Calu3 (cell line): ENCODE measurements at regions not wholly inside any gene's neighbourhood (a gene's known extent, or its start where the extent isn't known, plus 50 kb on each side); places are given as distances from the start of the nearest gene placed in this dataset.

ENCODE experiments used
- BruUV-seq: library from RNA; stranded (reverse); fragments of 400-500 nt; replicated peaks from 2 replicates; lab custom pipeline; 2021; lab: Mats Ljungman, UMichigan
- CTCF ChIA-PET: fragments of 300-600 bp; sonication (Branson Sonifier 250); formaldehyde crosslinking; loops from one replicate; lab custom pipeline; 2022; ENCODE audit warnings: antibody characterized with exemption; lab: Charles Lee
- DNase-seq: peaks from one replicate; pipeline ENCODE4 v3.0.0; 2022
- H3K27ac Mint-ChIP-seq: one replicate; pipeline ENCODE4 v1.8.0; 2022; ENCODE audit warnings: mixed read lengths; ENCODE audit not compliant: unreplicated experiment
- H3K27me3 Mint-ChIP-seq: one replicate; pipeline ENCODE4 v1.8.0; 2022; ENCODE audit warnings: mixed read lengths; ENCODE audit not compliant: unreplicated experiment
- H3K36me3 Mint-ChIP-seq: one replicate; pipeline ENCODE4 v1.8.0; 2022; ENCODE audit warnings: mild to moderate bottlenecking, moderate library complexity, mixed read lengths; ENCODE audit not compliant: insufficient read depth, unreplicated experiment
- H3K4me1 Mint-ChIP-seq: one replicate; pipeline ENCODE4 v1.8.0; 2022; ENCODE audit warnings: mild to moderate bottlenecking, low read depth, mixed read lengths; ENCODE audit not compliant: unreplicated experiment
- H3K4me3 Mint-ChIP-seq: one replicate; pipeline ENCODE4 v1.8.0; 2022; ENCODE audit warnings: mild to moderate bottlenecking, low read depth, moderate library complexity, mixed read lengths; ENCODE audit not compliant: unreplicated experiment
- H3K9me3 Mint-ChIP-seq: one replicate; pipeline ENCODE4 v1.8.0; 2022; ENCODE audit warnings: low read depth, mixed read lengths; ENCODE audit not compliant: unreplicated experiment
- intact Hi-C: fragments of 100-400 bp; cut with micrococcal nuclease; formaldehyde crosslinking; loops from one replicate; pipeline ENCODE4 v1.10.0; 2022; ENCODE audit not compliant: unreplicated experiment
- TF ChIP-seq, protein P1 (sequence below): fragments of 200-600 bp; IDR thresholded peaks from one replicate; pipeline ENCODE4 v1.8.0; 2022; ENCODE audit warnings: antibody characterized with exemption; ENCODE audit not compliant: unreplicated experiment

- no peak for DNase-seq
- Mint-ChIP-seq H3K4me1 (no peaks in the 10 kb centered on the region), H3K4me3 (no peak overlapping the region), H3K27ac (no peak overlapping the region), H3K36me3 (no peaks in the 10 kb centered on the region), H3K27me3 (no peaks in the 10 kb centered on the region), H3K9me3 (peaks cover 7% of the 10 kb centered on the region)
- intact Hi-C loops: no loop called here
- CTCF ChIA-PET: no interaction called here
- TF ChIP-seq, protein P1, sequence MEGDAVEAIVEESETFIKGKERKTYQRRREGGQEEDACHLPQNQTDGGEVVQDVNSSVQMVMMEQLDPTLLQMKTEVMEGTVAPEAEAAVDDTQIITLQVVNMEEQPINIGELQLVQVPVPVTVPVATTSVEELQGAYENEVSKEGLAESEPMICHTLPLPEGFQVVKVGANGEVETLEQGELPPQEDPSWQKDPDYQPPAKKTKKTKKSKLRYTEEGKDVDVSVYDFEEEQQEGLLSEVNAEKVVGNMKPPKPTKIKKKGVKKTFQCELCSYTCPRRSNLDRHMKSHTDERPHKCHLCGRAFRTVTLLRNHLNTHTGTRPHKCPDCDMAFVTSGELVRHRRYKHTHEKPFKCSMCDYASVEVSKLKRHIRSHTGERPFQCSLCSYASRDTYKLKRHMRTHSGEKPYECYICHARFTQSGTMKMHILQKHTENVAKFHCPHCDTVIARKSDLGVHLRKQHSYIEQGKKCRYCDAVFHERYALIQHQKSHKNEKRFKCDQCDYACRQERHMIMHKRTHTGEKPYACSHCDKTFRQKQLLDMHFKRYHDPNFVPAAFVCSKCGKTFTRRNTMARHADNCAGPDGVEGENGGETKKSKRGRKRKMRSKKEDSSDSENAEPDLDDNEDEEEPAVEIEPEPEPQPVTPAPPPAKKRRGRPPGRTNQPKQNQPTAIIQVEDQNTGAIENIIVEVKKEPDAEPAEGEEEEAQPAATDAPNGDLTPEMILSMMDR: no peak
- no TSS peak for BruUV-seq
These were observed 506.4 kb downstream of the KLHL4 start for GRCh38 chrX:88024022-88024421.

- Mint-ChIP-seq H3K4me3 (no peak overlapping the region), H3K4me1 (no peaks in the 10 kb centered on the region), H3K27me3 (no peaks in the 10 kb centered on the region), H3K36me3 (no peaks in the 10 kb centered on the region), H3K27ac (no peak overlapping the region), H3K9me3 (peaks cover 2% of the 10 kb centered on the region)
- intact Hi-C loops: no loop called here
- BruUV-seq: no TSS peak
- CTCF ChIA-PET: no interaction called here
- TF ChIP-seq, protein P1: no peak
- no peak for DNase-seq
These were observed 554.9 kb downstream of the KLHL4 start for GRCh38 chrX:88072339-88073030.

- no peaks in the 10 kb centered on the region for H3K4me1 Mint-ChIP-seq
- CTCF ChIA-PET: no interaction called here
- no peak overlapping the region for H3K27ac Mint-ChIP-seq
- H3K36me3 Mint-ChIP-seq: no peaks in the 10 kb centered on the region
- peaks cover 9% of the 10 kb centered on the region for H3K9me3 Mint-ChIP-seq
- no TSS peak for BruUV-seq
- TF ChIP-seq, protein P1: no peak
- intact Hi-C loops: no loop called here
- no peak overlapping the region for H3K4me3 Mint-ChIP-seq
- H3K27me3 Mint-ChIP-seq: no peaks in the 10 kb centered on the region
- DNase-seq: no peak
These were observed 584.4 kb downstream of the KLHL4 start for GRCh38 chrX:88101968-88102367.

DNA sequence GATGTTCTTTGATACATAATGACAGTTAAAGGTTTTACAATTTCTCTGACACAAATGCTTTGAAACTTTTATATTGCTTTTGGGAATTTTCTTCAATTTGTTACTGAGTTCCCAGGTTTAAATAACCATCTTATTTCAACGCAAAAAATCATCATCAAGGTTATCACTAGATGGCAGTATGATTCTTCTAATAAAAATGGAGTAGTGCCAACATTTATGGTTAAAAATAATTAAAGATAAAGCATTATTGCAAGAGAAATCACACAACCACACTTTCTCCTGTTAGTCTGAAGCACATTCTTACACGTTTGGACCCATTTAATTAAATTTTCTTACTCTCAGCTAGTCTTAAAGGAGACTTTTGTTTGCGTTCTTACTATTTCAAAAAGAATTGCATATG, 611.3 kb upstream of the CPXCR1 start:
- intact Hi-C loops: loop anchor here (5.0 kb wide), 1 partner anchor 477 kb away; no protein-coding TSS in a partner anchor
- H3K4me1 Mint-ChIP-seq: no peaks in the 10 kb centered on the region
- H3K4me3 Mint-ChIP-seq: no peak overlapping the region
- TF ChIP-seq, protein P1: no peak
- no peaks in the 10 kb centered on the region for H3K9me3 Mint-ChIP-seq
- CTCF ChIA-PET: no interaction called here
- no peaks in the 10 kb centered on the region for H3K36me3 Mint-ChIP-seq
- H3K27me3 Mint-ChIP-seq: no peaks in the 10 kb centered on the region
- no peak for DNase-seq
- no TSS peak for BruUV-seq
- no peak overlapping the region for H3K27ac Mint-ChIP-seq
